ENCODE measurements at regions not wholly inside any gene's neighbourhood (a gene's known extent, or its start where the extent isn't known, plus 50 kb on each side); places are given as distances from the start of the nearest gene placed in this dataset.

DNA sequence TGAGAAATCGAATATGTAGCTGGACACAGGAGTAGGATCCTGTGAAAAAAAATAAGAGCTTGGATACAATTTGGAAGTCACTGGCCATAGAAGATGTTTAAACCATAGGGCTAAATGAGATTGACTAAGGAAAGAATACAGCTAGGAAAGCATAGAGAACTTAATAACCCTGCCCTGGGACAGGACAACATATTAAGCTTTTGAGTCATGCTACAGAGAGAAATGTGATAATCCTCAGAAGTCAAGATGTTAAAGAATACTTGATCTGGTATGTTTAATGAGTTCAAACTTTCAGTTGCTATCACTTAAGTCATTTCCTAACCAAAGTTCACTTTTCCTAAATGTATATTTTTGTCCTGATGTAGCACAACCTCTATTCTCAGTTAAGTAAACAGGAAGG lies 154.6 kb upstream of the TSHZ2 start:
- TF ChIP-seq, protein P1, sequence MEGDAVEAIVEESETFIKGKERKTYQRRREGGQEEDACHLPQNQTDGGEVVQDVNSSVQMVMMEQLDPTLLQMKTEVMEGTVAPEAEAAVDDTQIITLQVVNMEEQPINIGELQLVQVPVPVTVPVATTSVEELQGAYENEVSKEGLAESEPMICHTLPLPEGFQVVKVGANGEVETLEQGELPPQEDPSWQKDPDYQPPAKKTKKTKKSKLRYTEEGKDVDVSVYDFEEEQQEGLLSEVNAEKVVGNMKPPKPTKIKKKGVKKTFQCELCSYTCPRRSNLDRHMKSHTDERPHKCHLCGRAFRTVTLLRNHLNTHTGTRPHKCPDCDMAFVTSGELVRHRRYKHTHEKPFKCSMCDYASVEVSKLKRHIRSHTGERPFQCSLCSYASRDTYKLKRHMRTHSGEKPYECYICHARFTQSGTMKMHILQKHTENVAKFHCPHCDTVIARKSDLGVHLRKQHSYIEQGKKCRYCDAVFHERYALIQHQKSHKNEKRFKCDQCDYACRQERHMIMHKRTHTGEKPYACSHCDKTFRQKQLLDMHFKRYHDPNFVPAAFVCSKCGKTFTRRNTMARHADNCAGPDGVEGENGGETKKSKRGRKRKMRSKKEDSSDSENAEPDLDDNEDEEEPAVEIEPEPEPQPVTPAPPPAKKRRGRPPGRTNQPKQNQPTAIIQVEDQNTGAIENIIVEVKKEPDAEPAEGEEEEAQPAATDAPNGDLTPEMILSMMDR (conservative IDR thresholded peaks at IDR 0.05), result no peak
- no peak for TF ChIP-seq EZH2 (IDR thresholded peaks at IDR 0.05; ENCODE audit: low read depth)

Data from PC-9 (cell line).